ENCODE measurements at regions not wholly inside any gene's neighbourhood (a gene's known extent, or its start where the extent isn't known, plus 50 kb on each side); places are given as distances from the start of the nearest gene placed in this dataset.
A peak's percentile ranks its signal among the peaks of the same experiment; 100 is the strongest.

GRCh38 chr7:72524037-72524436 lies 111.9 kb upstream of the CALN1 start:
- no peaks in the 10 kb centered on the region for H3K27me3 ChIP-seq
- H3K9me3 ChIP-seq: no peaks in the 10 kb centered on the region
- no peak overlapping the region for H3K27ac ChIP-seq
- no peak for TF ChIP-seq POLR2A (IDR thresholded peaks at IDR 0.05)
- TF ChIP-seq CTCF (IDR thresholded peaks at IDR 0.05): no peak
- intact Hi-C loops (cut with DNase I): no loop called here
- no peak overlapping the region for H3K4me3 ChIP-seq (replicated peaks in 1 of 3)
- DNase-seq: no peak
- H3K36me3 ChIP-seq: no peaks in the 10 kb centered on the region
- H3K4me1 ChIP-seq: no peaks in the 10 kb centered on the region
- 85 to 87% methylated on average over 2 of the region's 2 CpGs for WGBS, 2 donors

- WGBS, 2 donors: 74 to 78% methylated on average over 10 of the region's 10 CpGs
- H3K27ac ChIP-seq: no peak overlapping the region
- no peak overlapping the region for H3K4me3 ChIP-seq (replicated peaks in 1 of 3)
- no peak for DNase-seq
- H3K9me3 ChIP-seq: no peaks in the 10 kb centered on the region
- H3K4me1 ChIP-seq: no peaks in the 10 kb centered on the region
- H3K27me3 ChIP-seq: no peaks in the 10 kb centered on the region
- H3K36me3 ChIP-seq: no peaks in the 10 kb centered on the region
- TF ChIP-seq CTCF (IDR thresholded peaks at IDR 0.05): no peak
- TF ChIP-seq POLR2A (IDR thresholded peaks at IDR 0.05): no peak
- intact Hi-C loops (cut with DNase I): no loop called here
Observed at GRCh38 chr7:72504061-72504706, 92.0 kb upstream of the CALN1 start.

- intact Hi-C loops (cut with DNase I): no loop called here
- TF ChIP-seq POLR2A (IDR thresholded peaks at IDR 0.05) (no peak), CTCF (IDR thresholded peaks at IDR 0.05) (no peak)
- Histone ChIP-seq H3K27me3 (no peaks in the 10 kb centered on the region), H3K9me3 (no peaks in the 10 kb centered on the region), H3K4me3 (replicated peaks in 1 of 3) (no peak overlapping the region), H3K4me1 (no peaks in the 10 kb centered on the region), H3K36me3 (no peaks in the 10 kb centered on the region), H3K27ac (no peak overlapping the region)
- 66 to 70% methylated on average over 8 of the region's 8 CpGs for WGBS, 2 donors
- no peak for DNase-seq
Observed at GRCh38 chr7:72503644-72504043, 91.5 kb upstream of the CALN1 start.

- DNase-seq: no peak
- no peaks in the 10 kb centered on the region for H3K4me1 ChIP-seq
- H3K27me3 ChIP-seq: no peaks in the 10 kb centered on the region
- no peak overlapping the region for H3K27ac ChIP-seq
- WGBS, 2 donors: 95 to 97% methylated on average over 2 of the region's 2 CpGs
- intact Hi-C loops (cut with DNase I): no loop called here
- H3K4me3 ChIP-seq (replicated peaks in 1 of 3): no peak overlapping the region
- H3K9me3 ChIP-seq: no peaks in the 10 kb centered on the region
- no peaks in the 10 kb centered on the region for H3K36me3 ChIP-seq
- TF ChIP-seq POLR2A (IDR thresholded peaks at IDR 0.05): no peak
- no peak for TF ChIP-seq CTCF (IDR thresholded peaks at IDR 0.05)
Observed at GRCh38 chr7:72494807-72495206, 82.7 kb upstream of the CALN1 start.

GRCh38 chr7:72493850-72494661 lies 81.9 kb upstream of the CALN1 start:
- Histone ChIP-seq H3K36me3 (no peaks in the 10 kb centered on the region), H3K4me3 (replicated peaks in 1 of 3) (no peak overlapping the region), H3K9me3 (no peaks in the 10 kb centered on the region), H3K4me1 (no peaks in the 10 kb centered on the region), H3K27ac (no peak overlapping the region), H3K27me3 (no peaks in the 10 kb centered on the region)
- TF ChIP-seq POLR2A (IDR thresholded peaks at IDR 0.05): no peak
- TF ChIP-seq CTCF (IDR thresholded peaks at IDR 0.05): peak in 5 of 6 experiments; percentile 34 to 76 (median 57)
- intact Hi-C loops (cut with DNase I): no loop called here
- DNase-seq: peak; percentile 72 to 82
- WGBS, 2 donors: 50 to 64% methylated on average over 14 to 17 of the region's 17 CpGs
